C1 segment of cervical spinal cord (tissue), 14 donors: ENCODE measurements at regions not wholly inside any gene's neighbourhood (a gene's known extent, or its start where the extent isn't known, plus 50 kb on each side); places are given as distances from the start of the nearest gene placed in this dataset.
A peak's percentile ranks its signal among the peaks of the same experiment; 100 is the strongest.
"Not testable (repeated sequence)": the region's sequence is repeated elsewhere in the genome, so short reads cannot be mapped to it uniquely, and the experiment has no call there.

Source experiments
- DNase-seq, 14 donors: peaks; one replicate each; lab custom pipeline; 2025; lab: John Stamatoyannopoulos, UW

GRCh38 chr12:105641749-105642148 is 311.3 kb downstream of the C12orf75 start:
- no peak for DNase-seq

DNA sequence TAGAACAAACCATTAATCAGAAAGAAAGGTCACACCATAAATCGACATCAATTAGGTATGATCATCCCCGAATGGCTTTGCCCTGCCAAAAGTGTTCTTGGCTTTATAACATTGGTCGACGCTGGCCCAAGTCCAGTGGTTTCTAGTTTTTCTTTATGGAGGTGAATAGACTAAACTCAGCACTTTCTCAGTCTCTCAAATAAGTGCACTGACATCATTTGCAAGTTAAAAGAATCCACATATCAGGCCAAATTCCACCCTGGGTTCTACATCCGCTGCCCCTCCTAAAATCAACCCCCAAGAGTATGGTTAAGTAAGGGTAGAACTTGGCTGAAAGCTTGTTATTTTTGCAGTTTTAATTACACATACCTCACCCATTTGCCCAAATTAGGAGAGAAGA is 314.3 kb downstream of the C12orf75 start:
- DNase-seq: no peak

GRCh38 chr12:105654606-105655005 is 324.1 kb downstream of the C12orf75 start:
- DNase-seq: no peak

DNA sequence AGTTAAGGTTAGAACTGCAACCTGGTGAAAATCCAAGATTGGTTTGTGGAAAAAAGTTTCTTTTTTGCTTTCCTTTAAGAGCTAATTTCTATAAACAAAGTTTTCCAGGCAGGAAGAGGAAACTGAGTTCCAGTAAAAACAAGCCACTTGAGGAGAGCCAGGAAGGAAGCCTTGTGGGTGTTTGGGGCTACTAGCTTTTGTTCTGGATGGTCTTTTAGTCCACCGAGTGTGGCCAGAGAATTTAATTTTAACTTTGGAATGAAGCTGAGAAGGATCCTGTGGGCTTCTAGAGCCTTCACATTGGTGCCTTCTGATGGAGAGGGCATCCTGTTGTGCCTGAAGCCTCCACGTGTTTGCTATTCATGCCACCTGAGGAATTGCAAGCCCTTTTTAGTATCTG is 327.9 kb downstream of the C12orf75 start:
- DNase-seq: no peak

- DNase-seq: peak in 1 of 14 donors; percentile 3
Observed at GRCh38 chr12:105659355-105660075, 329.0 kb downstream of the C12orf75 start.

- not testable (repeated sequence) for DNase-seq
Observed at GRCh38 chr12:105664765-105665164, 334.3 kb downstream of the C12orf75 start.

- DNase-seq: no peak
Observed at GRCh38 chr12:105665366-105665765, 334.9 kb downstream of the C12orf75 start.

GRCh38 chr12:105667973-105668743 is 337.7 kb downstream of the C12orf75 start:
- DNase-seq: no peak

- no peak for DNase-seq
Observed at GRCh38 chr12:105670672-105671071, 340.2 kb downstream of the C12orf75 start.

DNA sequence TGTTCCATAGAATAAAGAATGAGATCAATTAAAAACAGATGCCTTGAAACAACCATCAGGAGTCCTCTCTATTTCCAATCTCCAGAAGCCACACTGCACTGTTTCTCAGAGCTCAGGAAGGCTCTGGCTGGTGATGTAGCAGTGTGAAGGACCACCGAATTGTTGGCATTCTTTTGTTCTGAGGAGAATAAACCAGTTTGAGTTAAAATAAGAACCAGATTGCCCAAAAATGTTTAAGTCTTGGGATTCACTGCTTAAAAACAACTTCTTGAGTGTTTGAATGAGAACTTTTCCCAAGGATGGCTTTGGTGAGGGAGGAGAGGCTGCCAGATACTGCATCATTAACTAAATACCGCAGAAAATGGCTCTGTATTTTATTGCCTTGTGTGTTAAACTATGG is 341.2 kb downstream of the C12orf75 start:
- no peak for DNase-seq

GRCh38 chr12:105672121-105672975 is 341.9 kb downstream of the C12orf75 start:
- no peak for DNase-seq

GRCh38 chr12:105674871-105675699 is 344.6 kb downstream of the C12orf75 start:
- no peak for DNase-seq

GRCh38 chr12:105676694-105677093 is 346.2 kb downstream of the C12orf75 start:
- no peak for DNase-seq

DNA sequence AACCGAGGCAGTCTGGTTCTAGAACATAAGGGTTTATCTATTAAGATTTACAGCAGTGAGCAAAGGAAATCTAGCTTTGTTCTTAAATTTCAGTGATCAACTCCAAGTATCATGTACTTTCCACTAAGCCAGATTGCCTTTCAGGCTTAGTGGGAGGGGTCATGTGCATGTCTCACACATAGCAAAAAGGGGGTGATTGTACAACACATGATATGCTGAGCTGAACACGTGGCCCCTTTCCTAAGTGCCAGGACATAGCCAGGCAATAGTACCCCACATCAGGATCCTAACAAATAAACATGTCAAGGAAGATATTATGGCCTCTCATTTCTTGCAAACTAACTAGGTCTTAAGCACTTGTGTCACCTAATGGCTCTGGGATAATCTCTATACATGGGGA is 347.2 kb downstream of the C12orf75 start:
- DNase-seq: no peak

- no peak for DNase-seq
Observed at GRCh38 chr12:105679982-105680381, 349.5 kb downstream of the C12orf75 start.

DNA sequence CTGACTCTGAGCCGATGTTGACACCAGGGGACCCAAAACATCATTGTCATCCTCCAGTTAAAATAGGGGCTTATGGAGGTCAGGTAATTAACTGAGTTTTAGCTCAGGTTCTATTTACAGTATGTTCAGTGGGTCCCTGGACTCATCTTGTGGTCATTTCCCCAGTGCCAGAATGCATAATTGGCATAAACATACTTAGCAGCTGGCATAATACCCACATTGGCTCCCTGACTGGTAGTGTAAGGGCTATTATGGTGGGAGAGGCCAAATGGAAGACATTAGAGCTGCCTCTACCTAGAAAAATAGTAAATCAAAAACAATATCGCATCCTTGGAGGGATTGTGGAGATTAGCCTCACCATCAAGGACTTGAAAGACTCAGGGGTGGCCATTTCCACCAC is 350.9 kb downstream of the C12orf75 start:
- DNase-seq: no peak

GRCh38 chr12:105682821-105683220 is 352.3 kb downstream of the C12orf75 start:
- DNase-seq: not testable (repeated sequence)

GRCh38 chr12:105683836-105684235 is 353.3 kb downstream of the C12orf75 start:
- not testable (repeated sequence) for DNase-seq

GRCh38 chr12:105698075-105698474 is 367.6 kb downstream of the C12orf75 start:
- no peak for DNase-seq

DNA sequence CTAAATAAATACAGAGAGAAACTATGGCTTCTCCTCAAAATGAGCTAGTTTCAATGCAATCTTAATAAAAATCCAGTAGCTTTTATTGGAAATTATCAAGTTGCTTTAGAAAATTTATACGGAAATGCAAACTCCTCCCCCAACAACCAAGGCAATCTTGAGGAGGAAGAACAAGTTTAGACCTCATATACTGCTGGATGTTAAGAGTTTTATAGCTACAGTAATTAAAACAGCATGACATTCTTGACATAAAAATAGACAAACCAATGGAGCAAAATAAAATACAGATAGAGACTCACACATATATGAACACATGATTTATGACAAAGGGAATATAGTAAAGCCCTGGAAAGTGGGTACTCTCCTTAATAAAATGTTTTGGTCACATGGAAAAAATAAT is 368.7 kb downstream of the C12orf75 start:
- DNase-seq: no peak

- no peak for DNase-seq
Observed at GRCh38 chr12:105704787-105705186, 374.3 kb downstream of the C12orf75 start.
